Tongue (tissue), 1 donor: ENCODE measurements at regions not wholly inside any gene's neighbourhood (a gene's known extent, or its start where the extent isn't known, plus 50 kb on each side); places are given as distances from the start of the nearest gene placed in this dataset.
A peak's percentile ranks its signal among the peaks of the same experiment; 100 is the strongest.

Source experiments
- DNase-seq: peaks from one replicate; pipeline ENCODE4 v3.0.0-alpha.2; 2015

GRCh38 chr3:3686907-3687648 is 112.2 kb upstream of the LRRN1 start:
- no peak for DNase-seq

- no peak for DNase-seq
Measured at GRCh38 chr3:3685721-3686120, 113.5 kb upstream of the LRRN1 start.

- DNase-seq = no peak
Measured at GRCh38 chr3:3683261-3683660, 116.0 kb upstream of the LRRN1 start.

- no peak for DNase-seq
Measured at GRCh38 chr3:3675801-3676200, 123.4 kb upstream of the LRRN1 start.

GRCh38 chr3:3675186-3675585 is 124.0 kb upstream of the LRRN1 start:
- DNase-seq = no peak

- no peak for DNase-seq
Measured at GRCh38 chr3:3666664-3667063, 132.6 kb upstream of the LRRN1 start.

GRCh38 chr3:3665961-3666640 is 133.1 kb upstream of the LRRN1 start:
- DNase-seq = no peak

GRCh38 chr3:3665546-3665945 is 133.7 kb upstream of the LRRN1 start:
- no peak for DNase-seq

GRCh38 chr3:3664935-3665334 is 134.3 kb upstream of the LRRN1 start:
- no peak for DNase-seq

- DNase-seq = no peak
Measured at GRCh38 chr3:3662610-3663009, 136.6 kb upstream of the LRRN1 start.

- no peak for DNase-seq
Measured at GRCh38 chr3:3654916-3655315, 144.3 kb upstream of the LRRN1 start.

- DNase-seq = no peak
Measured at GRCh38 chr3:3648988-3649679, 150.1 kb upstream of the LRRN1 start.

GRCh38 chr3:3646934-3647333 is 152.3 kb upstream of the LRRN1 start:
- no peak for DNase-seq

GRCh38 chr3:3646103-3646844 is 153.0 kb upstream of the LRRN1 start:
- DNase-seq = peak; percentile 14

- DNase-seq = no peak
Measured at GRCh38 chr3:3641877-3642455, 157.3 kb upstream of the LRRN1 start.

GRCh38 chr3:3639078-3639477 is 160.2 kb upstream of the LRRN1 start:
- DNase-seq = no peak

GRCh38 chr3:3636815-3637214 is 162.4 kb upstream of the LRRN1 start:
- DNase-seq = no peak

- DNase-seq = no peak
Measured at GRCh38 chr3:3635109-3635508, 164.1 kb upstream of the LRRN1 start.

GRCh38 chr3:3634326-3634725 is 164.9 kb upstream of the LRRN1 start:
- DNase-seq = no peak

GRCh38 chr3:3633761-3634160 is 165.5 kb upstream of the LRRN1 start:
- no peak for DNase-seq

GRCh38 chr3:3632449-3632848 is 166.8 kb upstream of the LRRN1 start:
- no peak for DNase-seq

GRCh38 chr3:3631114-3631513 is 168.1 kb upstream of the LRRN1 start:
- DNase-seq = no peak
